SJCRH30 (cell line): ENCODE measurements at regions not wholly inside any gene's neighbourhood (a gene's known extent, or its start where the extent isn't known, plus 50 kb on each side); places are given as distances from the start of the nearest gene placed in this dataset.

Experiments
- DNase-seq, 2 experiments: peaks; one replicate each; pipeline ENCODE4 v3.0.0-alpha.2; 2015 to 2020
- H3K27ac ChIP-seq: fragments of 250-450 bp; sonication (Bioruptor Pico); 2 replicates; pipeline ENCODE4 v1.5.1; 2020; ENCODE audit warnings: mild to moderate bottlenecking, moderate library complexity
- H3K27me3 ChIP-seq: fragments of 250-450 bp; sonication (Bioruptor Pico); 2 replicates; pipeline ENCODE4 v1.5.1; 2020; ENCODE audit warnings: mild to moderate bottlenecking, moderate library complexity
- H3K36me3 ChIP-seq: fragments of 250-450 bp; sonication (Bioruptor Pico); 2 replicates; pipeline ENCODE4 v1.5.1; 2020; ENCODE audit warnings: mild to moderate bottlenecking, moderate library complexity
- H3K4me1 ChIP-seq: fragments of 250-450 bp; sonication (Bioruptor Pico); 2 replicates; pipeline ENCODE4 v1.5.1; 2020; ENCODE audit warnings: mild to moderate bottlenecking, moderate library complexity
- H3K4me3 ChIP-seq: fragments of 250-450 bp; sonication (Bioruptor Pico); 2 replicates; pipeline ENCODE4 v1.5.1; 2020; ENCODE audit warnings: mild to moderate bottlenecking, moderate library complexity
- H3K9me3 ChIP-seq: fragments of 250-450 bp; sonication (Bioruptor Pico); replicated peaks from 2 replicates; pipeline ENCODE4 v1.5.1; 2020; ENCODE audit warnings: mild to moderate bottlenecking, moderate library complexity

GRCh38 chr7:84603545-84603944 is 409.0 kb upstream of the SEMA3A start:
- no peak for DNase-seq
- Histone ChIP-seq H3K27ac (no peak overlapping the region), H3K27me3 (no peaks in the 10 kb centered on the region), H3K4me3 (no peak overlapping the region), H3K4me1 (no peaks in the 10 kb centered on the region), H3K36me3 (no peaks in the 10 kb centered on the region), H3K9me3 (no peaks in the 10 kb centered on the region)

GRCh38 chr7:84595026-84595425 is 400.4 kb upstream of the SEMA3A start:
- 0 out of 2 replicates have a peak, but pooled peaks cover 2% of the 10 kb centered on the region for H3K9me3 ChIP-seq
- H3K4me3 ChIP-seq = no peak overlapping the region
- H3K27me3 ChIP-seq = no peaks in the 10 kb centered on the region
- no peak for DNase-seq
- no peak overlapping the region for H3K27ac ChIP-seq
- H3K36me3 ChIP-seq = no peaks in the 10 kb centered on the region
- H3K4me1 ChIP-seq = no peaks in the 10 kb centered on the region

GRCh38 chr7:84591897-84592296 is 397.3 kb upstream of the SEMA3A start:
- H3K27ac ChIP-seq = no peak overlapping the region
- no peaks in the 10 kb centered on the region for H3K4me1 ChIP-seq
- no peak overlapping the region for H3K4me3 ChIP-seq
- 0 out of 2 replicates have a peak, but pooled peaks cover 3% of the 10 kb centered on the region for H3K9me3 ChIP-seq
- H3K36me3 ChIP-seq = no peaks in the 10 kb centered on the region
- no peak for DNase-seq
- no peaks in the 10 kb centered on the region for H3K27me3 ChIP-seq

- no peak overlapping the region for H3K4me3 ChIP-seq
- no peaks in the 10 kb centered on the region for H3K36me3 ChIP-seq
- no peaks in the 10 kb centered on the region for H3K4me1 ChIP-seq
- no peak overlapping the region for H3K27ac ChIP-seq
- H3K9me3 ChIP-seq = 0 out of 2 replicates have a peak, but pooled peaks cover 3% of the 10 kb centered on the region
- H3K27me3 ChIP-seq = no peaks in the 10 kb centered on the region
- no peak for DNase-seq
These were observed 394.4 kb upstream of the SEMA3A start for GRCh38 chr7:84589012-84589411.

DNA sequence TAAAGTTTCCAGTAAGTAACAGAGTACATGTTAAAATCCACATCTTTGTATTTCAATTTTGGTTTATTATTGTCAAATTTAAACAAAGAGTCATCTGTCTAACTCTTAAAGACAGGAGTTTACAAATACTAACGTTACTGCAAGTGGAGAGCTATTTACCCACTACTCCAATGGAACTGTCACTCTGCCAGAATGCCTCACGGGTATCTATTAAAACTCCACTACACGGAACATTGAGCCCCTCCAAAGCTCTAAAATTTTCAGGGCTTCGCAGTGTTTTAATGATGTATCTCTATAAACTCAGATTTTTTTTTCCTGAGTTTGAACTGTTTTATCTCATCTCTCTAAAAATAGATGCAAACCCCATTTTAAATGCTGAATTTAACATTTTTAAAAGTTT is 388.7 kb upstream of the SEMA3A start:
- no peak overlapping the region for H3K27ac ChIP-seq
- no peak for DNase-seq
- no peaks in the 10 kb centered on the region for H3K36me3 ChIP-seq
- no peak overlapping the region for H3K4me3 ChIP-seq
- no peaks in the 10 kb centered on the region for H3K4me1 ChIP-seq
- H3K27me3 ChIP-seq = no peaks in the 10 kb centered on the region
- no peaks in the 10 kb centered on the region for H3K9me3 ChIP-seq

DNA sequence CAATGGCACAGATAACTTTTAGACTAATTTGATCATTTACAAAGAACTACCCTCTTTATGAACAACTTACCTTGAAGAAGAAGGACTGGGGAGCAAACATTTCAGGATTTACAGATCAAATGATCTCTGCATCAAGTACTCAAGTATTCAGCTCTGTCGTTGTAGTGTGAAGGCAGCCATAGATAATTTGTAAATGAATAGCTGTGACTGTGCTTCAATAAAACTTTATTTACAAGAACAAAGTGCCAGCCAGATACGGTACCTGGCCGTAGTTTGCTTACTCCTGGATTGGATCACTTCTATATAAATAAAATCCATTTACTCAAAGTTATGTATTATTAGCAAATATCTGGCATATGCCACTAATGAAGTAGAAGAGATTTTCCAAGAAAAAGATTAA is 388.2 kb upstream of the SEMA3A start:
- DNase-seq = no peak
- no peak overlapping the region for H3K4me3 ChIP-seq
- no peaks in the 10 kb centered on the region for H3K27me3 ChIP-seq
- no peaks in the 10 kb centered on the region for H3K9me3 ChIP-seq
- no peaks in the 10 kb centered on the region for H3K4me1 ChIP-seq
- no peaks in the 10 kb centered on the region for H3K36me3 ChIP-seq
- no peak overlapping the region for H3K27ac ChIP-seq

GRCh38 chr7:84578825-84579224 is 384.2 kb upstream of the SEMA3A start:
- no peaks in the 10 kb centered on the region for H3K9me3 ChIP-seq
- no peak for DNase-seq
- no peaks in the 10 kb centered on the region for H3K36me3 ChIP-seq
- no peak overlapping the region for H3K4me3 ChIP-seq
- no peaks in the 10 kb centered on the region for H3K27me3 ChIP-seq
- no peaks in the 10 kb centered on the region for H3K4me1 ChIP-seq
- no peak overlapping the region for H3K27ac ChIP-seq

DNA sequence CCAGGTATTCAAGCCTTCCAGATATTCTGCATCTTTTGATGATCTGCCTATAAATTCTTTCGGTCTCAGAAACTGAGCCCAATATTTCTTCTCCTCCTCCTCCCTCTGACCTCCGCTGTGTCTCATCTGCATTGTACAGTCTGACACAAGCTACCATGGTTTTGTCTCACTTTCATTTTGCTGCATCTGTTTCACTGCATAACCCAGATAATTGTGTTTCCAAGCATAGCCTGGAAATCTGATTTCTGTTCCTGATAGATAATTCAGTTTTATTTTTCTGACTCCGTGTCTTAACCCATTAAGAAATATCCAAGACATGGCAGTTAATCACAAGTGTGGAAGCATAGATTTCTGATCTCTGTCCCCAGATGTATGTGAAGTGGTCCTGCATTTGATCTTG is 374.2 kb upstream of the SEMA3A start:
- no peaks in the 10 kb centered on the region for H3K4me1 ChIP-seq
- H3K27me3 ChIP-seq = no peaks in the 10 kb centered on the region
- no peak for DNase-seq
- no peaks in the 10 kb centered on the region for H3K9me3 ChIP-seq
- no peaks in the 10 kb centered on the region for H3K36me3 ChIP-seq
- H3K4me3 ChIP-seq = no peak overlapping the region
- H3K27ac ChIP-seq = no peak overlapping the region

GRCh38 chr7:84565345-84566074 is 370.9 kb upstream of the SEMA3A start:
- Histone ChIP-seq H3K9me3 (no peaks in the 10 kb centered on the region), H3K4me1 (no peaks in the 10 kb centered on the region), H3K4me3 (no peak overlapping the region), H3K27ac (no peak overlapping the region), H3K36me3 (no peaks in the 10 kb centered on the region), H3K27me3 (no peaks in the 10 kb centered on the region)
- DNase-seq = no peak

DNA sequence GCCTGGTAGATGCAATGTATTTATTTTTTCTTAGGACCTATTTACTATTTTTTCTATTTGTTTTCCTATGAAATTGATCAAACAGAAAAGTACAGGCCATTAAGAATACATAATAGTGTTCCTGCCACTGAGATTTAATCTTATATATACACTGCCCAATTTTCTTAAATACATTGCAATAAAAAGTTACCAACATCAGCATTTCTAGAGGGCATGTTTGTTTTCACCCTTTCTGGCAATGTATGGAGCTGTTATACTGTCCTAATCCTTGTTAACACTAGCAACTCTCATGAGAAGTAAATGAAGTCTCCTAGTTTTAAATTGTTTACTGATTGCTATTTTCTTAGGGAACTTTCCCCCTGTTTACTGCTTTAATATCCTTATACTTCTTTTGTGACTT is 359.1 kb upstream of the SEMA3A start:
- peaks cover 5% of the 10 kb centered on the region; the same call in 1 of the 2 replicates for H3K9me3 ChIP-seq
- no peak overlapping the region for H3K27ac ChIP-seq
- H3K4me3 ChIP-seq = no peak overlapping the region
- H3K4me1 ChIP-seq = peaks cover 12% of the 10 kb centered on the region
- H3K36me3 ChIP-seq = no peaks in the 10 kb centered on the region
- H3K27me3 ChIP-seq = no peaks in the 10 kb centered on the region
- DNase-seq = no peak

DNA sequence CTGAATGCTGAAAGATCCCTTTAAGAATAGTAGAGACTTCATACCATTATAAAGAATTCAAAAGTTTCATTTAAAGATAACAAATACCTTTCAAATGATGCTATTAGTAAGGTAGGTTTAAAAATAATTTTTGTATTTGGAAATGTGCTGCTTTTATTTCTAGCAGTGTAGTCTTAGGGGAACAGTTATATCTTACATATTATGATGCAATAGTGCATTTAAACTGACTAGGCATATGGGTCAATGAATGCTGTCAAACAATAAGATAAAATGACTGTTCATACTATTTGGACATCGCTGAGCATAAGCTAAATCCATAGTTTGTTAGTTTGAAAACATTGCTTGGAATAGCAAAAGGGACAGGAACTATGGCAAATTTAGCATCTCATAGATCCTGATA is 354.8 kb upstream of the SEMA3A start:
- Histone ChIP-seq H3K27ac (peak overlapping the region; percentile 74), H3K4me3 (no peak overlapping the region)

GRCh38 chr7:84548366-84549365 is 354.1 kb upstream of the SEMA3A start:
- peak; percentile 57 to 76 for DNase-seq

More for the DNA sequence above, 354.8 kb upstream of the SEMA3A start:
- DNase-seq = no peak
- Histone ChIP-seq H3K36me3 (no peaks in the 10 kb centered on the region), H3K4me1 (peaks cover 22% of the 10 kb centered on the region), H3K9me3 (no peaks in the 10 kb centered on the region), H3K27me3 (no peaks in the 10 kb centered on the region)

DNA sequence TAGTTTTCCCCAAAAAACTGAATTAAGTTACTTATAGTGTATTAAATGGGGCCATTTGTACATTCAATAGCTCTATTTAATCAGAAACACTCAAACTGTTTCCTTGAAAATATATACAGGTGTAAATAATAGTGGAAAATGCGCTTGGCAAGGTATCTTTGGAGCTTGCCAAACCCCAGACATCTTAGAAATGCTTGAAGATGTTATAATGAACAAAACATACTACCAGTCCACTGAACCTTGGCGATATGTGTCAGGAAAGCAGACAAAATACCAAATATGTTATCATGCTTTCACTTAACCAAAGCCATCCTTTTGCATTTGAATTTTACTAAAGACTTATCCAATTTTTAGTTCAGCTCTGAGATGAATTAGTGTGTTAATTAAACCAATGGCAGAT is 352.7 kb upstream of the SEMA3A start:
- DNase-seq = no peak
- no peak overlapping the region for H3K4me3 ChIP-seq
- peak overlapping the region; percentile 74 for H3K27ac ChIP-seq
- H3K9me3 ChIP-seq = no peaks in the 10 kb centered on the region
- H3K36me3 ChIP-seq = no peaks in the 10 kb centered on the region
- no peaks in the 10 kb centered on the region for H3K27me3 ChIP-seq
- peaks cover 22% of the 10 kb centered on the region for H3K4me1 ChIP-seq

More at GRCh38 chr7:84548366-84549365, 354.1 kb upstream of the SEMA3A start:
- Histone ChIP-seq H3K36me3 (no peaks in the 10 kb centered on the region), H3K27ac (peak overlapping the region; percentile 74), H3K4me1 (peaks cover 22% of the 10 kb centered on the region), H3K4me3 (no peak overlapping the region), H3K27me3 (no peaks in the 10 kb centered on the region), H3K9me3 (no peaks in the 10 kb centered on the region)

DNA sequence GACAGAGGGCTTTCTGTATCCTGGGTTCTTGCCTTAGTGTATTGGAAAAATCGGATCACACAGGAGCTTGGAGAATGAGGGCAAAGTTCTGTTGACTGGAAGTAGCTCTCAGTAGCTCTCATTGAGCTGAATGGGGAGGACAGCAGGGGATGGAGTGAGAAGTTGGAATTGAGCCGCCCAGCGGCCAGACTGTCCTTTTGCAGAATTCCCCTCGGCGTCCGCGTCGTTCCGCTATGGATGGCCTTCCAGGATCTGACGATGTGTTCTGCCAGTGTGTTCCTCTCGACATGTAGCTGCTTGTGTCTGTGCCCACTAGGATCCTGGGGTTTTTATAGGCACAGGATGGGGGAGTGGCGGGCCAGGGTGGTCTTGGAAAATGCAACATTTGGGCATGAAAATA is 351.8 kb upstream of the SEMA3A start:
- DNase-seq = no peak
- Histone ChIP-seq H3K27ac (no peak overlapping the region), H3K9me3 (no peaks in the 10 kb centered on the region), H3K4me1 (peaks cover 22% of the 10 kb centered on the region), H3K4me3 (no peak overlapping the region), H3K36me3 (no peaks in the 10 kb centered on the region), H3K27me3 (no peaks in the 10 kb centered on the region)

GRCh38 chr7:84538268-84538667 is 343.7 kb upstream of the SEMA3A start:
- no peak for DNase-seq
- Histone ChIP-seq H3K27ac (no peak overlapping the region), H3K4me3 (no peak overlapping the region), H3K27me3 (no peaks in the 10 kb centered on the region), H3K36me3 (no peaks in the 10 kb centered on the region), H3K4me1 (no peaks in the 10 kb centered on the region), H3K9me3 (0 out of 2 replicates have a peak, but pooled peaks cover 3% of the 10 kb centered on the region)
